CD4-positive, alpha-beta T cell treated with Interleukin-15 for 1 hour (primary cell): ENCODE measurements at regions not wholly inside any gene's neighbourhood (a gene's known extent, or its start where the extent isn't known, plus 50 kb on each side); places are given as distances from the start of the nearest gene placed in this dataset.

Experiments used
- DNase-seq: peaks from one replicate; pipeline ENCODE4 v3.0.0-alpha.2; 2020

DNA sequence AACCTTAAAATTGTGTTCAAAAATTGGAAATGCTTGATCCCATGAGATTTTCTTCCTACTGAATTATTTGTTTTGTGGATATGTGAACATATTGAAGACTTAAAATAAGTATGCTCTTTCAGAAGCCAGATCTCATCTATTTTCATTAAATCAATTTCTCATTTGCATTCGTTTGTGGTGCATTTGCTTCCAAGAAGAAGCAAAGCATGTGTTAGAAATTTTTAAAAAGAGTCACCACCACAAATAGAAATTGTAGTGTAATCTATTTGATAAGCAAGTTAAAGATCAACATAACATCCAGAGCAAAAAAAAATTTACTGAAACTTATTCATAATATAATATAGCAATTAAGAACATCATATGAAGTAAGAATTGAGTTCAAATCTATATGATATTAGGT is 300.9 kb upstream of the SYT4 start:
- DNase-seq = no peak

DNA sequence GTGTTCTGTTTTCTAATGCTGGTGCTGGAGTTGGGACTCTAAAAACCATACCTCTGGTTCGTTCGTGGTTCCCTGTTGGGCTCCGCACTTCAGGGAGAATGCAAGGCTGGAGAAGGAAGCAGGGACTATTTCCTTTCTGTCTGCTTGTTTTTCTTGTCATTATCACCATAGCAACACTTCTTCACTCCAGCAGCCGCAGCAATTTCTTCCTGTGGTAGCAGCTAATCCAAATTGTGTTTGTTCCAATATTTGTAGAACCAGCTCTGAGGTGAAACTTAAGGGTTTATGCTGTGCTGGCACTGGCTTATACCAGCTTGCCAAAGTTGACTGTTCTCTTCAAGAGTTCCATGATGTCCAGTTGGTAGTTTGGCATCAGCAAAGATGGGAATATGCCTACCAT is 301.4 kb upstream of the SYT4 start:
- no peak for DNase-seq

DNA sequence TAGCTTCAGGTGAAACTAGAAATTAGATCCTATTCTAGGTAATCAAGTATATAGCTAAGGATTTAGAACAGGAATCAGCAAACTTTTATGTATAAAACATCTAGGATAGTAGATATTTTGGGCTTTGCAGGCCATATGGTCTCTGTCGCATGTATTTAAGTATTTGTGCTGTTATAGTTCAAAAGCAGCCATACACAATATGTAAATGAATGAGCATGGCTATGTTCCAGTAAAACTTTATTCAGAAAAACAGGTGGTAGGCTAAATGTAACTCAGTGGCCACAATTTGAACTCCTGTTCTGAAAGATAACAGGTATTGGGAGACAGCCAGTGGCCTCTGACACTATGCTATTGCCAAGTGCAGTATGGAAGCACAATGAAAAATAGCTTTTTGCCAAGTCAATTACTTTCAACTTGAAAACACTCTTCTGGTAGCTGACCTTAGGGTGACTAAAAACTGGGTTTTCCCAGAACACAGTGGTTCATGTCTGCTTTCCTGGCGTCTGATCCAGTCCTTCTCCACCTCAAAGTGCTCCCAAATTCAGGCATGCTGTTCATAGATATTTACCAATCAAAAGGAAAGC is 304.7 kb upstream of the SYT4 start:
- no peak for DNase-seq

DNA sequence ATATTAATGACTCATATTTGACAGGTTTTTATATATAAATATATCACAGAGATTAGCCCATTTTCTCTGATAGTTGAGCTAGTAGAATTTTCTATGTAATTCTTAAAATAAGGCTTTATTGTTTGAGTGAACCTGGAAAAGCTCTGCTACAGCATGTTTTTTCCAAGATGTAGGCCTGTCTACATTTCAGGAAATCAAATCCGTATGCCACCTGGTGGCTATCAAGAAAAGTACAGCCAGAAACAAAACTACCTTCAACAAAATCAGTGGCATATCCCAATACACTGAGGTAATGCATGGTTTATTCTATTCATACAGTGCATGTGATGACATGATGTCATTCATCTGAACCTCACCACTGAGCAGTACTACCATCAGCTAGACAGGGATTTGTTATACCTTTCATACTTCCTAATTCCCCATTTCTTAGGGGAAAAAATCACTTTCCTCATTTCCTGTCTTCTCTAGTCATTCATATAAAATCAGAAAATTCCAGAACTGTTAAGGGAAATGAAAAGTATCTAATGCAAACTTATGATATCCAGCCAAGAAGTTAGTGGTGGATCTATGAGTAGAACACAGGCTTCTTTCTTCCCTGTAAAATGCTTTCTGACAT is 310.4 kb upstream of the SYT4 start:
- no peak for DNase-seq

DNA sequence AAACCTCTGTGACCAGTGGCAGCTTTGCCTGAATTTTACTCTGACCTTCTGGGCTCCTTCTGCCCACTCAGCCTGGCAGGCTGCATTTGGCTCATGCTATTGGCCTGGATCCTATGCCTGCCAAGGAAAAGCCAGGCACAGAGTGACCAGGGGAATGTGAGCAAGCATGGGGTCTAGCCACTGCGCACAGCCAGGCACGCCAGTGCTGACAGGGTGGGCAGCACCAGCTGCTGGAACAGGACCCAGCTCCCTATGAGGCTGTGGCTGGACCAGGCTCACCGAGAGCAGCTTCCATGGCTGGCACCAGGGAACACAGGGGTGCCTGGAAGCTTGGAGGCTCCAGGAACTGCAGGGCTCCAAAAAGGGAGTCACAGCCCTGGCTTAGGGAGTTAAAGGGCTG is 311.5 kb upstream of the SYT4 start:
- DNase-seq = no peak

DNA sequence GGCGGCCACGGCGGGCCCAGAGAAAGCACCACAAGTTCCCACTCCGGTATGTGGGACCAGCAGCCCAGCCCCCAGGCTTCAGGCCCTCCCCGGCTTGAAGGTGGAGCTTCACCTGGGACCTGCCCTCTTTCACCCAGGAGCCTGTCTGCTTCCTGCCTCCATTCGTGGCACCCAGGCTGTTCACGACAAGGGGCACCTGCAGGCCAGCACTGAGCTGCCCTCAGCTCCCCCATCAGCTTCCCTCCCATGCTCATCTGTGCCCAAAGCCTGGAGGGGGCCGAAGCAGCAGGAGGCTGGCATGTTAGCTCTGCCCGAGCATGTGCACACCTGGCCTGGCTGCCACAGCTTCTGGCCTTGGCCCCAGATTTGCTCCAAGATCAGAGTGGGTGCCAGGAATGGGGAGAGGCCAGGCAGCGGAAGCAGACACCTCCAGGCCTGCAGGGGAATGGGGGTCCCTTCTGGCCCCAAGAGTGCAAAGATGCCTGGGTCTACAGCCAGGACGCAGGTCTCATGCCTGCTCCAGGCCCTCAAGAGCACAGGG is 312.4 kb upstream of the SYT4 start:
- DNase-seq = no peak

DNA sequence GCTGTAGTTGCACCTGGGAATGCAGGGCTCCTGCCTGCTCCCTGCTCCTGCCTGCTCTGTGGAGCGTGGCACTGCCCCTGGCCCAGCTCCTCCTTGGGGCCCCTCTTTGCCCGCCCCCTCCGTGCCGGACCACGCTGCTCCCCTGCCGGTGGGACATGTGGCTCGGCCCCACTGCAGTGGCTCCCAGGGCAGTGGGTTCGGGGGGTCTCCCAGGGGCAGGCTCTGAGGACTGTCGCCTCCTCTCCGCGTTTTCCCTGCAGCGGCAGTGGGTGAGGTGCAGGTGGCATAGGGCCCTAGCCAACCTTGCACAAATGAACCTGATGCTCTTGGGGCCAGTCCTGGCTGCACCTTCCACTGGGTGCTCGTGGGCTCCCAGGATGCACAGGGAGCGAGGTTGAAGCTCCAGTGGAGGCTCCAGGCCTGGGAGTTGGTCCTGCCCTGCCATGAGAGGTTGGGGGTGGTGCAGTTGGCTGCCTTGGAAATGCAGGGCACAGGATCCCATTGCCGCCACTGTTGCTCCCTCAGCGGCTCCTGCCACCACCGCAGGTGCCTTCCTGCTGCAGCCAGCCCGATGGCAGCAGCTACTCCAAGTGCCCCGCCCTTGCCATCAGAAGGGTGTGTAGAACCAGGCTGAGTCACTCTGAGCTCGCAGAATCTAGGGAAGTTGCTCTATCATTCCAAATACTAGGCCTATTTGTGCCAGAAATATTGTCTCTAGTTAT is 313.1 kb upstream of the SYT4 start:
- no peak for DNase-seq

DNA sequence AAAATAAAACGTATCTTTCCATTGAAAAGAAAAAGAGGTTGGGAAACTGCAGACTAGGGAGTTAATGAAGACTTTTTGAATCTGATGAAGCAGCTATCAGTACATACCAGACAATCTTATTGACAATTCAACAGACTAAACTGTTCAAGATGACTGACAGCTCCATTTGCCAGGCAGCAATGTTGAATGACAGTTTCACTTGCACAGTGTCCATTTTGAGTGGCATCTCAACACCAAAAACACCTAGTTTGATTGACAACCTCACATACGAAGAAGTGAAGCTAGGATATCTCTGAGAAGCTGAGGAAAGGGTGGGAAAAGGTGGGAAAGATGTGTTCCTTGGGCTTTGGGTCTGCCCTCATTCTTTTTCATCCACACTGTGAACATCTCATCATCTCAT is 315.0 kb upstream of the SYT4 start:
- no peak for DNase-seq

DNA sequence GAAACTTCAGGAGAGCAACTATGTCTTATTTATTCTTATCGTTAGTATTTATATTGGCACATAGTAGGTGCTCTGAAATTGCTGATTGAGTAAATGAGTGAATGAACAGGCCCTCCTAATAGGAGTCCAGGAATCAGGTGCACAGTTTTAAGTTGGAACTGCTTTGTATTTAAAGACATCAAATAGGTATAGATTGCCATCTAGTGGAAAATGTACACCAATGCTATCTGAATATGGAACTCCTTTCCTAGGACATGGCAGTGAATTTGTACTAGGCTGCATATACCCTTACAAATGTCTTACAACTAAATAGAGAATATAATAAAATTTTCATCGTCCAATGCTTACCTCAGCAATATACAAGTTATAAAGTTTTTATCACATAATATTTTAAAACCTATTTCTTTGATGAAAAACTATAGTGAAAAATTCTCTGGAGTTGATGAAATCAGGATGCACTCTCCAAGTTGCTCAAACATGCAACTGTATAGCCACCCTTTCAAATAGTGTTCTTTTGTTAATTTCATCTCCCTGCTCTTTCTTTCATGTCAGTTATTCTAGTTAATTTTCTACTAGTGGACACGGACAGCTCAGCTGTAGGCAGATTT is 318.9 kb upstream of the SYT4 start:
- no peak for DNase-seq

DNA sequence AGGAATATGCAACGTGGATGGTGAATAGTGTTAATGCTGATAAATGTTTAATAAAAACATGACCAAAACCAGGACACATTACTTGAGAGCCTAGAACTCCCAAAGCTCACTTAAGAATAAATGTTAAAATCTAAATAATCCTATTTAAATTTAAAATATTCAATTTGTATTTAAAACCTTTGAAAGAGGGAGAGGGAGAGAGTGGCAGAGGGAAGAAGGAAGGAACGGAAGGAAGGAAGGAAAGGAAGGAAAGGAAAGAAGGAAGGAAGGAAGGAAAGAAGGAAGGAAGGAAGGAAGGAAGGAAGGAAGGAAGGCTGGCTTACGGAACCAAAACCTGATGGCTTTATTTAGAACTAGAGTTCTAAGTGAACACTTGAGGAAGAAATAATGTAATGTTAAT is 324.1 kb upstream of the SYT4 start:
- no peak for DNase-seq

DNA sequence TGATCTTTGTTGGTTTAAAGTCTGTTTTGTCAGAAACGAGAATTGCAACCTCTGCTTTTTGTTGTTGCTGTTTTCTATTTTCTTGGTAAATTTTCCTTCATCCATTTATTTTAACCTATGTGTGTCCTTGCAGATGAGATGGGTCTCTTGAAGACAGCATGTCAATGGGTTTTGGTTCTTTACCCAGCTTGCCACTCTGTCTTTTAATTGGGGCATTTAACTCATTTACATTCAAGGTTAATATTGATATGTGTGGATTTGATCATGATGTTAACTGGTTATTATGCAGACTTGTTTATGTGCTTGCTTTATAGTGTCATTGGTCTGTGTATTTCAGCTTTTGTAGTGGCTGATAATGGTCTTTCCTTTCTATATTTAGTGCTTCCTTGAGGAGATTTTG is 327.9 kb upstream of the SYT4 start:
- no peak for DNase-seq

DNA sequence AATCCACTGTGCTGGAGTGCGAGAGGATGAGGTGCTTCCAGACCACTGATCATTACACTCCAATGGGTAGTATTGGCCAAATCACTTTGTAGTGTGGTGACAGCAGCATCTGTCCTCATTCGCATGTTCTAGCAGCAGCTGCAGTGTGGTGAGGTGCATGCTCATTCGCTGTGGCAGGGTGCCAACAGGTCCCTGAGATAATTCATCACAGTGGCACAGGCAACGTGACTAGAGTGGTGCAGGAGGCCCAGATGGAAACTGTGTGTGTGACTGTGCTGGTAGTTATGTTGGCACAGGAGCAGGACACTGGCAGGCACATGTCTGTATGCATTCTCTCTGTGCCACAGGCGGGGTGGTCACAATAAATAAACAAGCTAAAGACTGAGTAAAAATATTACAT is 329.5 kb upstream of the SYT4 start:
- no peak for DNase-seq

DNA sequence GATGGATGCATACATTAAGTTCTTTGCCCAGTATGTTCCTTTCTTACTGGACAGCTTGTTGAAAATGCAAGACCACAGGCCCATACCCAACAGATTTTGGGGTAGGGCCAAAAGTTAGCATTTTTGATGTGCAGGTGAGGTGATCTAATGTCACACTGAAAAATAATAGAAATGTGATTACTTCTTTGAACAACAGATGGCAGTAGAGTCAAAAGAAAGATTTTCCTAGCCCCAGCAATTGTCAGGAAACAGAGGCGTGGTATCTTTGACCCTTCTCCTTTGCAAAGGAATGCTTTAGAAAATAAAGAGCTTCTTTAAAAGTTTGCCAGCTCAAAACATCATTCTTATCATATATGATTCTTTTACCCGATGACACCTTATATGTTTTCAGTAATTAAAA is 343.6 kb upstream of the SYT4 start:
- DNase-seq = no peak

DNA sequence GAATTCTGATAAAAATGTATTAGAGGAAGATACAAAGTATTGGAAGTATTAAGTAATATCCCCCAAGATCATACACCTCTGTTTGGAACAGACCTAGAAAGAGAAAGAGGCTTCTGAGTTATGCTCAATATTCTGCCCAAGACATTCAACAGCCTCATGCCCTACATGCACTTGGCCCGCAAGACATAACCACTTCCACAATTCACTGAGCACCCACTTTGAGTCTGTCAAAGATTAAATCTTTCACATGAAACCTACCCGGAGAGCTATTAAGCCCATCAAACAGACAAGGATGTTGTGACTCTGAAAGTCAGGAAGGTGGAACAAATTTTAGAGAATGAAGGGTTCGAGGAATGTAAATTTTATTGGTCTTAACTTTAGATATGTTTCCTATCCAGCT is 344.7 kb upstream of the SYT4 start:
- DNase-seq = no peak

DNA sequence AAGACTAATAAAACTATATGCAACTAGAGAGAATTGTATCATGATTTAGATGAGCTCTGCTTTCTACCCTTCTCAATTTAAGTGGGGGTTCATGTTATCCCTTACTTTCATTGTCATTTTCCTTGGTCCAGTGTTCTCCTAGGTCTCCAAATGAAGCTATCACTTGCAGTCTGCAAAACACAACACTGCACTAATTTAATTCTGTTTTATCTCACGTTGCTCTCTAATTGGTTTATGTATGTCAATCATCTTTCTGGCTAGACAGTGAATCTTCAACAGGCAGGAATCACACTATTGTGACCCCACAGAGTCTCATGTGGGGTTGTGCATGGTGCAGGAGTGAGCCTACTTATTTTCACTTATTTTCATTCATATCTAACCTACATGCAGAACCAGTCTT is 348.3 kb upstream of the SYT4 start:
- DNase-seq = no peak

DNA sequence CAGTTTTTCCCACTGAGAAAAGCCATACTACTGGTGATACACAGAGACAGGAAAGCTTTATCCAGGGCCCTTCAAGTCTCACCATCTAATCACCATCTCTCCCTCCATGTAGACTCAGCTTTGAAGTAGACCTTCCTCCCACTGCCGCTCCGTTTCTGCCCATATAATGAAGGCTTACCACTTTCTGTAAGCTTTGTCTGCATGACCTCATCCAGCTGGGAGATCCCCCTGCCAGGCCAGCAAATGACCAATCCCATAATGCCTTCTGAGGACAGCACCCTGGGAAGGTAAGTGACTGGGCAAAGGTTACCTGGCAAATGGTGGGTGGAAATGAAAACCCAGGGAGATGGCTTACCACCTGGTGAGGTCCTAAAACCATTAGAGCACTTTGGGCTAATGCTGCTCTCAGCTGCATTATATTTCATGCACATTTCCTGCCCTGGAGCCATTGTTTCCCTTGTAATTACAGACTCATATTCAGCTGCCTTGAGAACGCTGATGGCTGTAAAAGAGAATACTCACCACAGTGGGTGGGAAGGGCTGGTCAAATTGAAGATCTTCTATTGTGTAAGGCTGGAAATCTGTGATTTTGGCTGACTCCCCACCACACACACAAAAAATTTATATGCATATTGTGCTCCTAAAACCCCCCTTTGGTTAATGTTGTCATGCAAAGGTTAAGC is 350.7 kb upstream of the SYT4 start:
- no peak for DNase-seq

DNA sequence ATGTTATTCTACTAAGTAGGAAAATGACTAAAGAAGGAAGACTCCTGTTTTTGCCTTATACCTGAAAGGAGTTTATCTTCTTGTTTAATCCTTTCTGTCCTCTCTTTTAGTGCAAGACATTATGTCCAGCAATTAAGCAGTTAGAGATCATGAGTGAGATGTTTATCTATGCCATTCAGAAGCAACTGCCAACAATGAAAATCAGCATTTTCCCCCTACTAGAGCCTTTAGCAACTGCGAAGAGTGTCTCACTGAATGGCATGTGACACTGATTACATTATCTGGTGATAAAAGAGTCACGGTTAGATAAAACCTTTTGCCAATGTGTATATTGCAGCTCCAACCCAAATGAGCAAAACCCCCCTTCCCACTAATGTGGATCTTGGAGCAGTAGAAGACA is 357.7 kb upstream of the SYT4 start:
- no peak for DNase-seq

DNA sequence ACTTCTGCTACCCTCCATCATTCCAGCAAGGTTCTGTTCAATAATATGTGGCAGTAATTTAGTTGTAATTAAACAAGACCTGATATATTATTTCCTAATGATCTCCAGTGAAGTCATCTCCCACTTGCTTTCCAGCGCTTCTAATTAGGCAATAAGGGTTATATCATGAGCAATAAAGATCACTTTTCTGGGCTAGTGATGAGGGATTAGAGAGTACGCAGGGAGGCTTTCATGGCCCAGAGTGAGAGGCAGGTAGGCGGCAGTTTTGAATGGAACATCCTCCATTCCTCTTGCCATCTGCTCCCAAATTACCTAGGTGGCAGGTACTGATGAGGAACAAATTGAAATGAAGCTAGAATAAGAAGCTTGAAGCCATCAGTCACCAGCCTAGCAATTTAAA is 358.1 kb upstream of the SYT4 start:
- no peak for DNase-seq

DNA sequence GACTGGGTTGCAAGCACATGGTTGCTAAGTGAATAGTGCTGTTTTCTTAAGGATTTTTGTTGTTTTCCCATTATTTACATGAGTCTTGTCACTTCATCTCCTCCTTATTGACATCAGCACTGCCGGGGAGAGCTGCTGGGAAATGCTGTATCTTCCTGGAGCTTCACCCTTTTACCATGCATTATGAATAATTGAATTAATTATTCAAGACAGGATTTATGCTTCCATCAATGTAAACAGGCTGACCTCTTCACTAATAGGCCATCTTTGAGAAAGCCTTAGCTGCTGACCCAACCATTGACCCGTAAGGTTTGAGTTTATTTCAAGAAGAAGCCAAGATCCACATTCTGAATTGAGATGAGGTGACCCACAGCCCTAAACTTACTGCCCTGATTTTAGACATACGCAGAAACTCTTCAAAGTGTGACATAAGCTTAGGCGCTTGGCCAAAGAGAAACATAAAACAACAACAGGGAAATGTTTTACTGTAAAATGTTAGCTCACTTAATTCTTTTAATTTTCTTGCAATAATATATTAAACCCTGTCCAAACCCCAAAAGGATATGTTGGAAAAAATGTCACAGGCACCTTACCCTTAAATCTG is 365.5 kb upstream of the SYT4 start:
- DNase-seq = no peak

DNA sequence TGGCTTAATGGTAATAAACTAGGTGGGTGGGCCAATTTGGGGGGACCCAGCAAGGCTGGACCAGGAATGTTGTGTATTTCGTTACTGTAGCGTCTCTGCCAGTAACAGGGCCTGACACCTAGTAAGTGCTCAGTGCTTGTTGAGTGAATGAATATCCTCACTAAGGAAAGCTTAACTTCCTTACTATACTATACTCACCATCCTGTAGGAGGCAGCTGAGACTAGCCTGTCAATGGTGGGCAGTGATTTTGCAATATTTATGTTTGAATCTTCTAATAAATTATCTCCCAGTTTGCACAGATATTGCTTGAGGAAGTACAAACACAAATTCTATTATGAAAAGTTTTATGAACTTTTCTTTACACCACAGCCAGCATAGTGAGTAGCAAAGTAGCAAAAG is 370.7 kb upstream of the SYT4 start:
- DNase-seq = no peak

DNA sequence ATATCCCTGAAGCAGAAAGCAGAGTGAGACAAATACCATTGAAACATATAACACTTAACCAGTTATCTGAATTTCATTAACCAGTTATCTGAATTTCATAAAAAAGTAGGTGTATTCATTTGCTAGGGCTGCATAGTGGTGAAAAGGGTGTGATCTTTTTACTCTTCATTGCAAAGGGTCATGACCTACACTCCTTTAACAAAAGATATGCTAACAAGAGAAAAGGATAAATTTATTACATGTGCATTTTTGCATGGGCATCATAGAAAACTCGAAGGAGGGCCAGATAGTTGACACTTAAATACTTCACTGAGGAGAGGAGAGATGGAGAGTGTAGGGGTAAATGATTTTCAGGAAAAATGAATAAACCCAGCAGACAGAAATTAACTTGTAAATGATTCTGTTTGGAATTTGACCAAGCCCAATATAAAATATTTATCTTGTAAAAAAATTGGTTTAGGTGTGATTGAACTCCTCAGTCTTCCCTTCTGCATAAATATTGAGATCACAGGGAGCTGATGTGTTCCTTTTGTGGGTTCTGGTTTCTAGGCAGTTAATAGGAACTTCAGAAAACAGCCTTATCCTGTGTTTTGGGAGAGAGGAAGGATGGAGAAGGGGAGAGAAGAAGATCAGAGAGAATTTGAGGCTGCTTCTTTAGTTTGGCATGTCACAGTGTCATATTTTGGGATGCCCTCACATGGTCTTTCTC is 372.5 kb upstream of the SYT4 start:
- no peak for DNase-seq

DNA sequence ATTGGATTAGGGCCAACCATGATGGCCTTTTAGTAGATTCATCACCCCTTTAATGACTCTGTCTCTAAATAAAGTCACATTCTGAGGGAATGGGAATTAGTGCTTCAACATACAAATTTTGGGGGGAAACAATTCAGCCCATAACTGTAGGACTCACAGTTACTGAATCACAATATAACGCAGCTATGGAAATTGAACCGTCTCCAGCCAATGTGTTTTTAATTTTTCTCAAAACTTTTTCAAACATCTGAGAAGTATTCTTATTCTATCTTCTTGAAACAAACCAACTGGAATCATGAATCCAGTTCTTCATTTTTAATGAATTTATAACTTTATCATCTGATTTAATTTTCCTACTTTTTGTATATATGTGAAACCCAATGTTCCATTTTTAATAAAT is 373.1 kb upstream of the SYT4 start:
- no peak for DNase-seq
